Adipocyte (in vitro differentiated cells): ENCODE measurements at regions not wholly inside any gene's neighbourhood (a gene's known extent, or its start where the extent isn't known, plus 50 kb on each side); places are given as distances from the start of the nearest gene placed in this dataset.

ENCODE experiments used
- DNase-seq: peaks from one replicate; pipeline ENCODE4 v3.0.0-alpha.2; 2015; ENCODE audit warnings: low read depth
- H3K27me3 ChIP-seq: replicated peaks from 2 replicates; pipeline ENCODE4 v1.7.0; 2013; ENCODE audit warnings: mild to moderate bottlenecking, low read length, moderate library complexity; ENCODE audit not compliant: control insufficient read depth, insufficient read depth
- H3K36me3 ChIP-seq: 2 replicates; pipeline ENCODE4 v1.7.0; 2013; ENCODE audit warnings: low read length, mild to moderate bottlenecking, moderate library complexity; ENCODE audit not compliant: control insufficient read depth, insufficient read depth, severe bottlenecking
- H3K4me1 ChIP-seq: 2 replicates; pipeline ENCODE4 v1.7.0; 2013; ENCODE audit warnings: mild to moderate bottlenecking, low read length, moderate library complexity; ENCODE audit not compliant: control insufficient read depth, insufficient read depth
- H3K4me3 ChIP-seq: 2 replicates; pipeline ENCODE4 v1.7.0; 2013; ENCODE audit warnings: mild to moderate bottlenecking, low read length, moderate library complexity
- H3K9ac ChIP-seq: 2 replicates; pipeline ENCODE4 v1.7.0; 2013; ENCODE audit warnings: mild to moderate bottlenecking, low read length, moderate library complexity
- H3K9me3 ChIP-seq: 2 replicates; pipeline ENCODE4 v1.7.0; 2013; ENCODE audit warnings: mild to moderate bottlenecking, low read length, moderate library complexity; ENCODE audit not compliant: control insufficient read depth

- H3K36me3 ChIP-seq: no peaks in the 10 kb centered on the region
- no peak overlapping the region for H3K4me3 ChIP-seq
- H3K4me1 ChIP-seq: peaks cover 13% of the 10 kb centered on the region
- H3K27me3 ChIP-seq: no peaks in the 10 kb centered on the region
- no peaks in the 10 kb centered on the region for H3K9me3 ChIP-seq
- DNase-seq: no peak
- H3K9ac ChIP-seq: no peak overlapping the region
Measured at GRCh38 chr16:66222756-66223155, 143.7 kb upstream of the CDH5 start.

DNA sequence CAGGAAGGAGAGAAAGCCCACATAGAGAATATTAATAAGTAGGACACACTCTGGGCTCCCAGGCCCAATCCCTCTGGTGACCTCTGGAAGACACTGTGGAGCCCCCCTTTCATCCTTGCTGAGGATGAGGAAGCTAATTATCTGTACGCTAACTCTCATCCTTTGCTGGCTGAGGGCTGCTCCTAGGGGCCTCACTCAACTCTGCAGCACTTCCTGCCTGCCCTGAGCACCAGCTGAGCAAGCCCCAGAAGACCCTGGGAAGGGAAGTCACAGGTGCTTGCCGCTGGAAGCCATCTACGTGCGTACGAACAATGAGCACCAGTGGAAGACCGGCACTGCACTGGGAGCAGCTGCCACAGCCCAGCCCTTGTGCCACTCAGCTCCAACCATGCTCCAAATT lies 145.8 kb upstream of the CDH5 start:
- Histone ChIP-seq H3K36me3 (no peaks in the 10 kb centered on the region), H3K9ac (no peak overlapping the region), H3K9me3 (no peaks in the 10 kb centered on the region), H3K4me3 (no peak overlapping the region), H3K27me3 (no peaks in the 10 kb centered on the region), H3K4me1 (peaks cover 13% of the 10 kb centered on the region)
- DNase-seq: no peak

DNA sequence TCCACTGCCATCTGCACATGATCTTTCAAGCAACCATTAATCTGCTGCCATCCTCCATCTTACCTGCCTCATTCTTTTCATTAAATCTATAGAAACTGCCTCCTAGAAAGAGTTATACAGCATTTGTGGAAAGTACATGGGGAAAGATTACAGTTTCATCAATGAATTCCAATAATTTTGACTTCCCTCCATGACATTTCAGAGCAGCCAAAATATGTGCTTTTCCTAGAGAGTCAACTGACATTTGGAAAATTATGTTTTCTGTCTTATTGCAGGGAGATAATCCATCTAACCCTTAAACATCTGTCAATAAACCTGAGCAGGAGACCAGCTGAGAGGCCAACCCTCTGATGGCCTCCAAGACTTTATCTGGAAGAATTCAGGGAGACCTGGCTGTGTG lies 147.0 kb upstream of the CDH5 start:
- no peaks in the 10 kb centered on the region for H3K27me3 ChIP-seq
- H3K4me1 ChIP-seq: peaks cover 13% of the 10 kb centered on the region
- H3K36me3 ChIP-seq: no peaks in the 10 kb centered on the region
- H3K4me3 ChIP-seq: no peak overlapping the region
- no peak overlapping the region for H3K9ac ChIP-seq
- no peak for DNase-seq
- no peaks in the 10 kb centered on the region for H3K9me3 ChIP-seq

DNA sequence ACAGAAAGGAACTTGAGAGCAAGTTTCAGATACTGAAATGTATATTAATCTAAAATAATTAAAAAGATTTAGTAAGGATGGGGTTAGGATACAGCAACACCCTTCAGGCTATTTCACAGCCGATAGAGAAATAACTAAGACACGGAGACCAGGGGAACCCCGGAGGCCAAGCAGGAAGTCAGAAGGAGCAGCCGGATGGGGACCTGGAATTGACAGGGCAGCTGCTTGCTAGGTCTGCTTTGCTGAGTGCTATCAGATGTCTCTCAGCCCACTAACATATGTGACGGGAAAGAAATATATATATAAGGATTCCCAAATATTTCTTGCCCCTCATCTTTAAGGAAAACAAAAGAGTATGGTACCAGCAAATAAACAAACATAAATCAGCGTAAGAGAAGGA lies 154.1 kb upstream of the CDH5 start:
- peaks cover 1% of the 10 kb centered on the region for H3K4me1 ChIP-seq
- H3K9ac ChIP-seq: no peak overlapping the region
- DNase-seq: no peak
- no peaks in the 10 kb centered on the region for H3K9me3 ChIP-seq
- H3K27me3 ChIP-seq: no peaks in the 10 kb centered on the region
- no peak overlapping the region for H3K4me3 ChIP-seq
- H3K36me3 ChIP-seq: no peaks in the 10 kb centered on the region

DNA sequence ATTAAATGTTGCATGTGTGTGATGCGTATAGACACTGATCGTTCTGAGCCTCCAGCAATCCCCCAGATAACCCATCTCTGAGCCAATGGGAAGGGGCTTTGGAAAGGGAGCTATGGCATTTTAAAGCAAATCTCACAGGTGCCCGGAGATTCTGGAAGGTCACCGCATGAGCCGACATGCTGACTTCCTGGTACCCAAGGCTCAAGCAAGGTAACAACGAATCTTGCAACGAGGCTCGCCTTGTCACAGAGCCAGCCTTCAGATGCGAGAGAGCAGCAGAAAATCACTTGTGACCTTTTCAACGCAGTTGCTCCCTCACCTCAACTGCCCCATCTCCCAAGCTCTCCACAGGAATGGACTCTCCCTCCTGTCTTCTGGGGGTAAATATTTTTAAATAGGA lies 154.8 kb upstream of the CDH5 start:
- no peak overlapping the region for H3K9ac ChIP-seq
- DNase-seq: no peak
- no peaks in the 10 kb centered on the region for H3K36me3 ChIP-seq
- peaks cover 8% of the 10 kb centered on the region for H3K4me1 ChIP-seq
- no peaks in the 10 kb centered on the region for H3K27me3 ChIP-seq
- H3K9me3 ChIP-seq: no peaks in the 10 kb centered on the region
- no peak overlapping the region for H3K4me3 ChIP-seq

GRCh38 chr16:66207883-66208265 lies 158.6 kb upstream of the CDH5 start:
- no peaks in the 10 kb centered on the region for H3K9me3 ChIP-seq
- H3K27me3 ChIP-seq: no peaks in the 10 kb centered on the region
- H3K4me3 ChIP-seq: no peak overlapping the region
- no peaks in the 10 kb centered on the region for H3K36me3 ChIP-seq
- H3K4me1 ChIP-seq: peaks cover 33% of the 10 kb centered on the region
- H3K9ac ChIP-seq: no peak overlapping the region
- DNase-seq: no peak

DNA sequence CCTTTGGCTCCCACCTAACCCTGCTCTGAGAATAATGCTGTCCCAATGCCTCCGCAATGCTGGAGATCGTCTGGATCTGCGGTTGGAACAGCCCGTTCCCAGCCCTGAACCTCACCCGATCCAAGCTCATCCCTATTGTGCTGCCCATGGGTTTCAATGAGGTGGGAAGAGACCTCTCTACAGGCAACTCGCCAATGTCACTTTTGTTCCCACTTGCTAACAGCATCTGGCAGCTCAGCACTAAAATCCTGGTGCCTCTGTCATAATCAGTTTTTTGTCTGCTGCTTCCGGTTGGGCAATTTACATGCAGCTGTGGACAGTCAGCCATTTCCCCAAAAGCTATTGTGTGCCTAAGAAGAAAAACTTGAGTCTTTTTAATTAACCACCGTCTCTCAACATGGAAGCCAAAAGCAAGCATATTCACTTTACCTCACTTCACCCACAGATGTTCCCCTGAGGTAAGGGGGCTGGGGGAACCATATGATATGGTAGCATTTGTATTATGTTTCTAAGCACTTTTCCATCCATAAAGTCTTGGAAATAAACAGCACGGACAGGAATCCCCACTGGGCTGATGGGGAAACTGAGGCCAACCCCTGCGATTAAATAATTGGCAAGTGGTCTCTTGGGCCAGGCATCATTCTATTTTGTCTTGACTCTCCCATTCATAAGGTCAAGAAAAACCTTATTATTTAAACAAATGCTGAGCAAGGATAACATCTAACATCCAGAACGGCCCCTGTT lies 159.2 kb upstream of the CDH5 start:
- H3K27me3 ChIP-seq: no peaks in the 10 kb centered on the region
- H3K9me3 ChIP-seq: no peaks in the 10 kb centered on the region
- H3K4me3 ChIP-seq: no peak overlapping the region
- no peaks in the 10 kb centered on the region for H3K36me3 ChIP-seq
- H3K4me1 ChIP-seq: peaks cover 33% of the 10 kb centered on the region
- DNase-seq: no peak
- no peak overlapping the region for H3K9ac ChIP-seq

DNA sequence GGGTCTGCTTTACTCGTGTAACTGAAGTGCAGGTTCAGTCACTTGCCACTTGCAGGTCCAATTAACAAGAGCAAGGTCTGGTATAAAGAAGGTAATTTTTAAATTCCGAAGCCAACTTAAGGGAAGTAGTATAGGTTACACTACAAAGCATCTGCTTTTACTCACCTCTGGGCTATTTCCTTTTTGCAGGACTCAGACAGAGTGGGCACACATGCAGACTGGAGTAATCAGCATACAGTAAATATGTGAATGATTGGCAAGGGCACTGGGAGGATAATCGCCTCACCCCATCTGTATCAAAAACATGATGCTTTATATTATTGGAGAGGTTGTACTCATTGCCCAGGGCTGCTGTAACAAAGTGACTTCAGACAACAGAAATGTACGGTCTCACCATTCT lies 160.1 kb upstream of the CDH5 start:
- Histone ChIP-seq H3K9me3 (no peaks in the 10 kb centered on the region), H3K36me3 (no peaks in the 10 kb centered on the region), H3K4me3 (no peak overlapping the region), H3K27me3 (no peaks in the 10 kb centered on the region), H3K4me1 (peaks cover 33% of the 10 kb centered on the region), H3K9ac (no peak overlapping the region)
- DNase-seq: no peak

- Histone ChIP-seq H3K36me3 (no peaks in the 10 kb centered on the region), H3K4me3 (no peak overlapping the region), H3K27me3 (no peaks in the 10 kb centered on the region), H3K9me3 (no peaks in the 10 kb centered on the region), H3K4me1 (peaks cover 33% of the 10 kb centered on the region), H3K9ac (no peak overlapping the region)
- DNase-seq: peak; percentile 42
Measured at GRCh38 chr16:66205287-66206231, 160.9 kb upstream of the CDH5 start.

DNA sequence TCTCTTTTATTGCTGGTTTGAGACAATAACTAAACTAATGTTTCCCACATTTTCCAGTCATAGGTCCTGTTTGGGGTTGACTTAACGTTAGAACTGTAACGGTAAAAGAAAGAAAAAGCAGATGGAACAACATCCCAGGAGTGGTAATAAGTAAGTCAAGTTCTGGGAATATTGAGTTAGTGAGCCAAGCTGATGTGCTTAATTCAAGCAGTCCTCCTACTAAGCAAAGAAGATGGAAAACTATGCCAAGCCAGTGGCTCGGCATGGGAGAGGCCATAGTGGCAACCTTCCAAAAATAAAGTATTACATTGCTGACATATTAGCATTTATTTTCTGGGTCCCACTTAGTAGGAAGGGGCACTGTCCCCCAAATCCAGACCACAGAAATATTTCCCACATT lies 161.7 kb upstream of the CDH5 start:
- Histone ChIP-seq H3K4me3 (no peak overlapping the region), H3K36me3 (no peaks in the 10 kb centered on the region), H3K4me1 (peaks cover 33% of the 10 kb centered on the region), H3K27me3 (no peaks in the 10 kb centered on the region), H3K9ac (no peak overlapping the region), H3K9me3 (no peaks in the 10 kb centered on the region)
- peak; percentile 34 for DNase-seq

DNA sequence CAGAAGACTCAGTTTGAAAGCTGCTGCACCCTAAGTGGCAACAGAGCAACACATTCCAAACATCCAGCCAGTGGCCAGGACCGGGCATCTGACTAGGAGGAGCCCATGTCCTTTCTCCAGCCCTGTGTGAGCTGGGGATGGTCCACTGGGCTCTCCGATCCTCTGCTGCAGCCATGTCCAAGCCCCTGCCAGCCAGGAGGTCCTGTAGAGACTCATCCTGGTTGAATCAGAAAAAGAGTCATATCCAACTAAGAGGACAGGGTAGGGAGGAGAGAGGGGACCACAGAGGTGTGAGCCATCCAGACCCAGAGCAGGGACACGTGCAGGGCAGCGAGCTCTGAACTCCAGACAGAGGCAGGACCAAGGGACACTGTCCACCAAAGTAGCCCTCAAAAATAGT lies 163.0 kb upstream of the CDH5 start:
- no peaks in the 10 kb centered on the region for H3K27me3 ChIP-seq
- no peak overlapping the region for H3K9ac ChIP-seq
- peaks cover 42% of the 10 kb centered on the region for H3K4me1 ChIP-seq
- no peaks in the 10 kb centered on the region for H3K36me3 ChIP-seq
- DNase-seq: no peak
- no peaks in the 10 kb centered on the region for H3K9me3 ChIP-seq
- H3K4me3 ChIP-seq: no peak overlapping the region
